ENCODE measurements at regions not wholly inside any gene's neighbourhood (a gene's known extent, or its start where the extent isn't known, plus 50 kb on each side); places are given as distances from the start of the nearest gene placed in this dataset.

DNA sequence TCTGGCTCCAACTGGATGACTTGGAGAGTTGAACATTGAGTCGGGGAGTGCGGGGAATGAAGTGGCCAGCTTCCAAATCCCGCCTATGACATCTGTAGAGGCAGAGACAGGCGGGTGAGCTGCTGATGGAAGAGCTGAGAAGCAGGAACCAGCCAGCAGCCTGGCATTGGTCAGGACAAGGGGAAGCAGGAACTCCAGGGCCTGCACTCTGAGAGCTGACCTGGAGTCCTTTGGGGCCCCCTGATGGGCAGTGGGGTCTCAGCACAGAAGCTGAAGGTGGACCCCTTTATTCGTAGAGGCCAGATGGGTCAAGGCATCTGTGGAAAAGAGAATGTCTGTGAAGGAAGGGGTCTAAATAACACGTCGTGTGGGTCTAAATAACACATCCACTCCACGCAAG lies 57.0 kb downstream of the SEC61G start:
- DNase-seq, result no peak

DNA sequence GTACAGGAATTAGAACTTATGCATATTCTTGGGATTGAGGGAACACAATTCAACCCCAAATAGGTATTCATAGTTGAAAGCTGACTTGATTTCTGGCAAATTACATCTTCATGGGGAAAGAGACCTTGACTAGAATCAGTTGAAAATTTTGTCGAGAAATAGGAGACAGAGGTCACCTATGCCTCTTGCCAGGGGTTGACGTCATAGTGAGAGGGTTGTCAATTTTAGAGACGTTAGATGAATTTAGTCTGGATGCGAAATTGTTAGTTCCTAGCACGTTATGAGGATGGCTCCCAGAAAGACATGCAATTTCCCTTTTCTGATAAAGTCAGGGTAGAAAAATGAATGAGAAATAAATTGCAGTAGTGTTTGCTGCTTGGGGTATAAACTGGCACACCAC lies 59.3 kb downstream of the SEC61G start:
- DNase-seq, result no peak

DNA sequence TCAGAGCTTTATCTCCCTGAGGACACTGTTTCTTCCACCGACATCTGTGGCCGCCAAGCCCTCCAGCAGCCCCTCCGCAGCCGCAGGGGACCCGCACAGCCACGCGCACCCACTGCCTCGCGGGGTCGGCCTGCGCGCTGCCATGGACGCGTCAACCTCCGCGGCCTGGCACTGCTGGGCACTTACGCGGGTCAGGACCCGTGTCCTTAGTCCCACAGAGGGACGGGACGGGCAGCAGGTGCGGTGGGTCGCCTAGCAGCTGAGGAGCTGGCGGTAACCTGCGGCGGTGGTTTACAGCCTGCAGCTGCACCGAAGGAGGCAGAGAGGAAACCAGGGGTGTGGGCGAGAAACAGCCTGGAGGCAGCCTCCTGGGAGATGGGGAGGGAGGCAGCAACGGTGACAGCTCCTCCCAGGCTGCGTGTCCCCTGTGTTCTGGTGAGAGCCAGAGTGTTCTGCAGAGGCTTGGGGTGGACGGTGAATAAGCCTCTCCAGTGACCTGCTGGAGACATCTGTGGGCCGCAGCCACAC lies 61.3 kb downstream of the SEC61G start:
- DNase-seq, result no peak

DNA sequence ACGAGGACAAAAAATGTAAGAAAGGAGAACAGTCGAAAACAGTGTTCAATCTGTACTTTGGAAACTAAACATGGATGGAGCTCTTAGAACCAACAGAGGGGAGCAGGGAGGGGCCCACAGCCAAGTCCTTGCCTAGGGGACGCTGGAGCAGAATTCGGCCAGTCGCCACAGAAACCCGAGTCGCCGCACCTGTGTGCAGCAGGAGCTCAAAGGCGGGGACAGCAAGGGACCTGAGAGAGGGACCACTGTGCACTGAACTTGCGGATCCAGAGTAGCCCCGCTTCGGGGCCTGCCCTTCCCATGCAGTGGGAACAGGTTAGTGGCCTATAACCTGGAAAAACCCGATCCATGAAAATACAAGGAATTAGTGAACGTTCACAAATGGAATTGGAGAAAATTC lies 68.1 kb downstream of the SEC61G start:
- DNase-seq, result no peak

DNA sequence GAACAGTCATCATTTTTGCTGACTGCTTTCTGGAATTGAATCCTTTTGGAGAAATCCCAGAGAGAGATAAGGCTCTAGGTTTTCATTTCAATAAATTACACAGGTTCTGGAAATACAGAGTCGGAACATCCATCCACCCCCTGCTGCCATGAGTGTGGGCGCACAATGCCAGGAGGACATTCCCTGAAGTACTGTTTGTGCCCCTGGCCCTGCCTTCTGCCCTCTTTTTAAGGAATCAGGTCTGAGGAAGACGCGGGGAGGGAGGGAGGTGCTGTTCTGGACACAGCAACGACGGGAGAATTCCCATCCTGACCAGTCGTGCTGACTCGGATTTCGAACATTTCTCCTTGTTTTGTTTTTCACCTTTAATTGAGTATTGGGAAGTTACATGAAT lies 69.0 kb downstream of the SEC61G start:
- DNase-seq, result no peak

DNA sequence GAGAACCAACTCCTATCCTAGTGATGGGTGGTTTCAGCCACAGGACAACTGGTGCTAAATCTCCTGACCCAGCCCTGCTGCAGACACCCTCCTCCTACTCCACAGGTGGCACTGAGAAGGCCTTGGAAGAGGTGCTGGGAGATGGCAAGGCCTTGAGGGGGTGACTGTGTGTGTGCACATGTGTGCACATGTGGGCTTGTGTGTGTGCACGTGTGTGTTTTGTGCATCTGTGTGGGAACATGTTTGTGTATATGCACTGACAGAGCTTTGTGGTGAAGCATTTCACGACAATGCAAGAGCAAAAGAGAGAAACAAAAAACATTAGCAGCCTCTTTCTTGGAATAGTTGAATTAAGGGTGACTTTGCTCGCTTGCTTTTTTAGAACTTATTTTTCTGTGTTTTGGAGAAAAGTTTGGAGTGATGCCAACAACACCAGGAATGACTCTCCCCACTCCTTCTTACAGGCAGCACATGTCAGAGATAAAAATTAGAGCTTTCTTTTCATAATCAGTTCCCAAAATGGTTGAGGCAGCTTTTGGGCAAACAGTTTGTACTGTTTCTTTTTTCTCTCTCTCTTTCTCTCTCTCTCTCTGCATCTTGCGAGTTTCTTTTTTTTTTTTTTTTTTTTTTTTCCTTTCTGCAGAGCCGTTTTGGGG lies 69.5 kb downstream of the SEC61G start:
- DNase-seq, result no peak

DNA sequence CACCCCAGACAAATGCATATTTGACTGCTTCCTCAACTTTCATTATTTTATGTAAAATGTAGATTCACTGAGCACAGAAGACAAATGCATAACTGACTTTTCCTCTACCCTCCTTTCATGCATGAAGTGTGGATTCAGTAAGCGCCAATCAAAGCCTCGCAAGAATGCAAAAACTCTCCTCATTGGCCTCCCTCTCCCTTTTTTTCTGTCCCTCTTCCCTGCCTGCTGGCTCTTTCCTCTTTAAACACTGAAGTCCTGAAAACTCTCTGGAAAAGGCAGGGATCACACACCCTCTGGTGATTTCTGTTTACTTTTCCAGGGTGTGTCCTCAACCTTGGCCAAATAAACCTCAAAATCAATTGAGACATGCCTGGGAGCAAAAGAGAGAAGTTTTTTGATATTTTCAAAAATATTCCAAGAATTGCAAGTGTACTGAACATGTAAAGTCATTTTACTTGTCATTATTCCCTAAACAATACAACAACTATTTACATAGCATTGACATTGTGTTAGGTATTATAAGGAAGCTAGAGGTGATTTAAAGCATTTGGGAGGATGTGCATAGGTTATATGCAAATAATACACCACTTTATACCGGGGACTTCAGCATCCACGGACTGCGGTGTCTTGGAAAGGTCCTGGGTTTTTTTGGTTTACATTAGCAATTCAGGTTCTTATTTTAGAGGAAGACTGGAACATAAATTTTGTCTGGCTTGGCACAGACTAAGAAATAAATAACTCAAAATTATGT lies 71.4 kb downstream of the SEC61G start:
- DNase-seq, result no peak

DNA sequence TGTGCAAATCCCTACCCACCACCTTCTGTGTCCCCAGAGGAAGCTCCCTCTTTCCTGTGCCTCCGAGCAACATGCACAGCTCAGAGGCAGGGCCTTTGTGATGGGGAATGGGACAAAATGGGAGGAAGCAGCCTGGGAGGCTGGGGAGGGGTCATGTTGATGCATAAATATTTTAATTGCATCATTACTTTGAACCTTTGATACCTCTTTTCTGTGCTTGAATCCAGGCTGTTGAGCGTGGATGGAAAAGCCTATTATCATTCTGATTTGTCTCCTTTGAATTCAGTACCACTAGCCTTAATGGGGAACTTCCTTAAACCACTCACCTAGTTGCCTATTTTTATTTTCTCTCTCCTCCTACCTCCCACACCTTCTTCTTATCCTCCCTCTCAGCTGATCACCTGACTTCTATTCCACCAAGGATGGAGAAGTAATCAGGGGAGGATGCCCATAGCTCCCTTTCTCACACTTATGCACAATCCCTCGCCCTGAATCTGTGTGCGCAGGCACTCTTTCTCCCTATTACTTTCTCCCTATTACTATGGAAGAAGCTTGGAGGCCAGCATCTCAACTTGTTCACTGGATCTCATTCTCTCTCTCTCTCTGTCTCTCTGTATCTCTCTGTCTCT lies 78.5 kb downstream of the SEC61G start:
- DNase-seq, result no peak

DNA sequence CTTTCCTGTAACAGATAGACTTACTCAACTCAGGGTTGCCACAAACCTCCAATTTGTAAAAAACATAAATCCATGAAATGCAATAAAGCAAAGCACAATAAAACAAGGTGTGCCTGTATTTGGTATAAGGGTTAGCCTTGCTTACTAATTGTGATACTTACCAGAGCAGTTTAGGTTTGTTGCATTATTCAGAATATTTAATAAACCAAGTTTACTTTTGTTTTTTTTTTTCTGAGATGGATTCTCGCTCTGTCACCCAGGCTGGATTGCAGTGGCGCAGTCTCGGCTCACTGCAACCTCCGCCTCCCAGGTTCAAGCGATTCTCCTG lies 79.6 kb downstream of the SEC61G start:
- DNase-seq, result no peak

DNA sequence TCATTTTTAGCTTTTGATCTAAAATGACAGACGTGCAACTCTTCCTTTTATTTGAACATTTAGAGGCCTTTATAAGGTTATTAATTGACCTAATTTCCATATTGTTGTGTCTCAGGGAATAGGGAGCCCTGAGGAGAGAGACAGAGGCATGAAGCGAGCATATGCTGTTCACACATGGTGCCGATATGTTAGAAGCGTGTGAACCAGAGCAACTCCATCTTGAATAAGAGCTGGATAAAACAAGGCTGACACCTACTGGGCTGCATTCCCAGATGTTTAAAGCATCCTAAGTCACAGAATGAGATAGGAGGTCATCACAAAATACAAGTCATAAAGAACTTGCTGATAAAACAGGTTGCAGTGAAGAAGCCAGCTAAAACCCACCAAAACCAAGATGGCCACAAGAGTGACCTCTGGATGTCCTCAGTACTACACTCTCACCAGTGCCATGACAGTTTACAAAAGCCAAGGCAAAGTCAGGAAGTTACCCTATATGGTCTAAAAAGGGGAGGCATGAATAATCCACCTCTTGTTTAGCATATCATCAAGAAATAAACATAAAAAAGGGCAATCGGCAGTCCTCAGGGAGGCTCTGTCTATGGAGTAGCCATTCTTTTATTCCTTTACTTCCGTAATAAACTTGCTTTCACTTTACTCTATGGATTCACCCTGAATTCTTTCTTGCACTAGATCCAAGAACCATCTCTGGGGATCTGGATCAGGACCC lies 80.1 kb downstream of the SEC61G start:
- DNase-seq, result no peak

DNA sequence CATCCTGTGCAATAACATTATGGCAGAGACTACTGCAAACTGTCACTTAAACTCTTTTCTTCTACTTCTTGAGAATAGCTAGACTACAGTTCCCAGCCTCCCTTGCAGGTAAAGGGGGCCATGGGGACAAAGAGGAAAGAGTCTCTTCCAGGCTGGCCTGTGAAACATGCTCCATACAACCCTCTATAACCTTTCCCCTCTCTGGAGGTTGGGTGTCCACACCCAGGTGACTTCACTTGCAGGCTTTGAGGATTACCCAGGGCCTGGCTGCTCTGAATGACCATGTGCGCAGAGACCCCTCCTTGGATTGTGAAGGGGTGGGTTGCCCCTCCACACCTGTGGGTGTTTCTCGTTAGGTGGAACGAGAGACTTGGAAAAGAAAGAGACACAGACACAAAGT lies 84.1 kb downstream of the SEC61G start:
- no peak for DNase-seq

DNA sequence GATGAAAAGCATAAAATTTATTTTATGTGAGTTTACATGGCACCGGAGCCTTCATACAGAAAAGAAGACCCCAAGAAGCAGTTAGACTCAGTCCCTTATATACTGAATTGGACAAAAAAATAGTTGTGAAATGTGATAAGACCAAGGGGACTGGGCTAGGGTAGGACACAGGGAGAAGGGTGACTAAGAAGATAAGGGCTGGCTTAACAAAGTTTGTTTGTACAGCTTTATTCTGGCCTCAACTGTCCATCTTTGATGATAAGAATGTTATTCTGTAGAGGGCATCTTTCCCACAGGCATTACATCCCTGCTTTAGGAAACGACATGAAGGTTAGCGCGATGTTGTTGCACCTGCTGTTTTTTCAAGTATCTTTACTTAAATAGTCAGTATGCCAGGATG lies 86.5 kb downstream of the SEC61G start:
- DNase-seq, result no peak

DNA sequence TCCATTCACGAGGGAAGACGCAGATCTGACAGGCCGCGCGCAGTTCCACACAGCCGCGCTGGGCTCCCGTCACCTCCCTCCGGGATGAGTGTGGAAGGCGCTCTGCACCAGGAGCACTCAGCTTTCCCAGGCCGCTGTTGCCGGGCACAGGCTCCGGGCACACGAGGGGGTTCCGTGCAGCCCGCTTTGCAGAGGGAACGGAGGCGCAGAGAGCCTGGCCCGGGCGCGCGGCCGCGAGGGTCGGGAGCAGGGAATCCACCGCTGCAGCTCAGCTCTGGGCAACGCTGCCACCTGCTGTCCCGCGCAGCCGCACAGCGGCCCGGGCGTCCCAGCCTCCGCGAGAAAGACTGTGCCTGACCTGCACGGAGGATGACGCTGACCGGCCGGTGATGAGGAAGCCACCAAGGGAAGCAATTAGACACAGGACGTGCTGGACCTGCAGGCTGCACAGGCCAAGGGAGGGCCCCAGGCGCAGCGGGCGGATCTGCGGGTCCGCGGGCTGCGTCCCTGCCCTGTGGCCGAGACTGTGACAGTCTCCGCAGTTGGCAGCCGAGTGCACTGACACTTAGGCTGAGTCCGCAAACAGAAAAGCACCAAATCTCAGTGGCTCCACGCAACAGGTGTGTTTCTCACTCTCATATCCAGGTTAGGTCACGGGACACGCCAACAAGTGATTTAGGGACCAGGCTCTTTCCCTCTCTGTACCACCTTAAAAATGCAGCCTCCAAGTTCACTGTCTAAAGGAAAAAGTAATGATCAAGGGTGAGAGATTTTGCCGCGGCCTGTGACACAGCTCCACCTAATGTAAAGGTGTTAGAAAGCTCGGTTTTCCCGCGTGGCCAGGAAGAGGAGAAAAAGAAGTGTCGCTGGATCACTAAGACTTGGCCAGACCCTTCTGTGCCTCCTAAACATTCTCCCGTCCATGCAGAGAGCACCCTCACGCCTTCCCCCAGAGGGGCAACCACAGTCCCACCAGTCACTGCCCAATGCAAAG lies 94.5 kb downstream of the SEC61G start:
- peak; percentile 8 for DNase-seq

DNA sequence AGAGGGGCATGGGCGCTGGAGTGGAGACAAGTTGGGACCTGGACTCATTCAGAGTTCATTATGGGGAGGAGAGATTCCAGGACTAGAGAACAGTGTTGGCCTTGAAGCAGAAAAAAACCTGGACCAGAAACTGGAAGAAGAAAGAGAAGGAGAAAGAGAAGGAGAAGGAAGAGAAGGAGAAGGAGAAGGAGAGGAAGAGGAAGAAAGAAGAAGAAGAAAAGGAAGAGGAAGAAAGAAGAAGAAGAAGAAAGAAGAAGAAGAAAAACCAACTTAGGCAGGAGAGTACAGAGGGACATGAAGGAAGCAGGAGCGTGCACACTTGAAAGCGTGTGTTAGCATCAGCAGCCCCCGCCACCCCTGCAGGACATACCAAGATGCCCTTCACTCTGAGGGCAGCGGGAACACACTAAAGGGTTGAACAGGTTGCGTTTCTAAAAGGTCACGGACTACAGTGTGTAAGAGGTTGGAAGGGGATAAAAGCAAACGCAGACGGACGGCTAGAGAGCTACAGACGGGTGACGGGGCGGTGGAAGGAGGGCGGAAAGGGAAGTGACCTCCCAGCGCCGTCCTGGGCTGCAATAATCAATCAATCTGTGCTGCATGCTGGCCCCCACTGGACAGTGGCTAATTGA lies 95.3 kb downstream of the SEC61G start:
- no peak for DNase-seq

DNA sequence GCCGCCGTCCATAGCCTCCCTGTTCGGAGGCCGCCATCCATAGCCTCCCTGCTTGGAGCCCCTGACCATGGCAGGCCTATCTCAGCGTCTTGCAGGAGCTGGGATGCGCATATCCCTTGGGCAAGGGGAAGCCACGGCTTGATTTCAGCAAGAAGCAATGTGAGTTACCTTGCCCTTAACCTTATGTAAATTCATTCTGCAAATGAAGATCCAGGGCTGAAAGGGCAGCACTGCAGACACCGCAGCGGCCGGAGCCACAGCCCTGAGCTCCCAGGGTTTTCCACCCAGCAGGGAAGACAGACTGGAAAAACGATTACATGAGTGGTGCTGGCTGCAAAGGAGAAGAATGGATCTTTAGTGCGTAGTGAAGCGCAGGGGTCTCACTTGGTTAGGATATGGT lies 95.8 kb downstream of the SEC61G start:
- DNase-seq, result no peak

DNA sequence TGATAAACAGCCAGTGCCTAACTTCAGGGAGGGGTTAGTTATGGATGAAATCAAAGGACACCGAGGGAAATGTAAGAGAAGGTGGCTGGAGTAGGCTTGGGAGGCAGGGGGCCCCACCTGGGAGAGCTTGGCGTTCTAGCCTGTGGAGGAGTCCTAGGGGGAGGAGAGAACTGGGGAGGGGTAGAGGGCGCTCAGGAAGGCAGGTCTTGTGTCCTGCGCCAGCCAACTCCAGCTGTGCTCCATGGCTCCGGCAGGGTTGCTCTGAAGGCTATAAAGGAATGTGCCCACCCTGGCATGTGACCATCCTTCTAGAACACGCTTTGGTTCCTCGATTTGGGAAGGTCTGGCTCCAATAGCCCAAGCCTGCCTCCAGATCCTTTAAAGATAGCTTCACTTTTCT lies 96.3 kb downstream of the SEC61G start:
- no peak for DNase-seq

DNA sequence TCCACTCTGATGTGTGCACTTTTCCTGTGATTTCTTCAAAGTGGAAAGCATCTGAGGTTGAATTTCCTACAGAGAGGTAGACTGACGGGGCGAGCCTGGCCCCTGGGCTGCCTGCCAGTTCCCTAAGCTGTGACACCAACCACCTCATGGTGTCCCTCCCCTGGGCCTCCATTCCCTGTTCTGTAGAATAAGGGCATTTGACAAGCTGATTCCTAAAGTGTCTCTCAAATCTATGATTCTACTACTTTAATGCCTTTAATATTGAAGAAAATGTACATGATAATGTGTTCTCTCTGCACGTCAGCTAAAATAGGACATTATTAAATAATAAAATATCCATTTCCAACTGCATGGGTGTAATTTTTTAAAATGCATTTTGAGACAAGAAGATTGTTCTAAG lies 105.1 kb downstream of the SEC61G start:
- DNase-seq, result no peak

DNA sequence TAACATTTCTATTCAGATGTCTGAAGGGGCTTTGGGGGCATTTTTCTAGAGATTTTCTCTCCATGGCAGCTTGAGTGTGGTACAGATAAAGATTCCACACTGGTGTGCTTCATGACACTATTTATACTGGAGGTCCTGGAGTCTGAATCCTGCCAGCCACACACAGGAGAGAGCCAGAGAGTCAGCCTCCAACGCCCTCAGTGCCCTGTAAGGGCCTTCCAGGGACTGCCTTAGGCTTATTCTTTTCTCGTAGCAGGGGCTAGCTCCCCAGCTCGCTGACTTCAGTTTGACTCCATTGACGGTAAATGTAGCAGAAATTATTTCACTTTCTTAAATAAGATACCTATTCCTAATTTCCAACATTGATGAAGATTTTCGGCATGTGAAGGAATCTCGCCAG lies 100.9 kb downstream of the VSTM2A start:
- no peak for DNase-seq

DNA sequence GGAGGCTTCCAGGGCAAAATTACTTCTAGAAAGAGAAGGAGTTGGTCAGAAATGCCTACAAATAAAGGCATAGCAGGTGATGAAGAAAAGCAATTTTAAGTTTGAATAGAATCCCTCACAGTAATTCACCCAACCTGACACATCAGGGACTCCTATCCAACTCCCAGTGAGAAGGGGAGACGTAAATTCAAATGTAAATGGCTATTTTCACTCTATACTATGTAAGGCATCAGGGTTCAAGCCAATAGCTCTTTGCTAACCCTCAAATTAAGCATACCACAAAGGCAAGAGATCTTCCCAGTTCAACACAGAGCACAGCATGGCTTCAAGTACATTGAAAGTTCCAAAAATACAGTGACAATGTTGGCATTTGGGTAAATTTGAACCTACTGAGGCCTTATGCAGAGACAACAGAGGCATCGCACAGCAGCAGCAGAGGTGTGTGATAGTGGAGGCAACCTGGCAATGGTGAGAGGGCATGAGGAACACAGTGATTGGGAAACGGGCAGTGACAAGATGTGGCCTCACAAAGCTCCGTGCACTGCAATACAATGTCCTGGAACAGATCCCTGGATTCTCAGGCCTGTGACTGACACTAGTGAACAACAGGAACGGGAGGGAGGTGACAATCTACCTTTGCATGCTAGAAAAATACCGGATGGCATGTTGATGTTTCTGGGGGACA lies 95.7 kb downstream of the VSTM2A start:
- no peak for DNase-seq

DNA sequence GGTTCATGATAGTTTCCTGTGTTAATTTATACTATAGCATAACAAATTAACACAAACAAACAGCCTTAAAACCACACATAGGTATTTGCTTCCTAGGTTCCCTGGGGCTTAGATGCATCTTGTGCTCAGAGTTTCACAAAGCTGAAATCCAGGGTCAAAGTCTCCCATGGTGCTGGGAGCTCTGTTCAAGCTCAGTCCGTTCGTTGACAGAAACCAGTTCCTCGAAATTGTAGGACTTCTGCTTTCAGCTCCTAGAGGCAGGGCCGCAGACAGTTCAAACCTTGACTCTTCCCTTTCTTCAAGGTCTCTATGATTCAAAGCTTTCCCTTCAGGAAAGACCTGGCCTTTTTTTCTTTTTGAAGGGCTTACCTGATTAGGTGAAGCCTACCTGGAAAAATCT lies 90.5 kb downstream of the VSTM2A start:
- no peak for DNase-seq

DNA sequence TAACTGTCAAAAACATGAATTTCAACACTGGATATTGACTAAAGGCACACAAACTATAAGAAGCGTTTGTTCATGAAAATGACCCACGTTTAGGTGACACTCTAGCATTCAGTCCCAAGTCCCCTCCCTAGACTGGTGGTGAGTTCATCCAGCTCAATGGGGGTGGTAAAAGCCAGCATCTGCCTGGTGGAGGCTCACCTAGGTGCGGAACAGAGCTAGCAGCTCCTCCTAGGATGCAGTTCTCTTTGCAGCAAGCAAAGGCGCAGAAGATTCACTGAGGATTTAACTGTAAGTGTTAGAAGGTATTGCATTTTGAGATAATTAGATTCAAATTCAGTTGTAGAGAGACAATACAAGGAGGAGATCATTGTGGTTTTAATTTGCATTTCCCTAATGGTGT lies 87.6 kb downstream of the VSTM2A start:
- DNase-seq, result no peak
